GM10248 (cell line): ENCODE measurements at regions not wholly inside any gene's neighbourhood (a gene's known extent, or its start where the extent isn't known, plus 50 kb on each side); places are given as distances from the start of the nearest gene placed in this dataset.

Experiments used
- CTCF ChIA-PET: fragments of 300-600 bp; sonication (Branson Sonifier 250); formaldehyde crosslinking; extraction: SDS; loops from one replicate; lab custom pipeline; 2021; ENCODE audit warnings: antibody characterized with exemption; lab: Yijun Ruan, JAX
- POLR2A ChIA-PET: fragments of 350-650 bp; sonication (Branson Sonifier 250); formaldehyde crosslinking; extraction: SDS; loops from one replicate; lab custom pipeline; 2020; ENCODE audit warnings: antibody characterized with exemption; lab: Yijun Ruan, JAX
- DNase-seq: peaks from one replicate; pipeline ENCODE4 v3.0.0; 2012; ENCODE audit errors: extremely low spot score
- TF ChIP-seq, protein P1 (sequence below): IDR thresholded peaks from 2 replicates; pipeline ENCODE4 v1.5.1; 2012; ENCODE audit warnings: mild to moderate bottlenecking, low read depth; ENCODE audit errors: extremely low read depth, missing control alignments, control extremely low read depth

DNA sequence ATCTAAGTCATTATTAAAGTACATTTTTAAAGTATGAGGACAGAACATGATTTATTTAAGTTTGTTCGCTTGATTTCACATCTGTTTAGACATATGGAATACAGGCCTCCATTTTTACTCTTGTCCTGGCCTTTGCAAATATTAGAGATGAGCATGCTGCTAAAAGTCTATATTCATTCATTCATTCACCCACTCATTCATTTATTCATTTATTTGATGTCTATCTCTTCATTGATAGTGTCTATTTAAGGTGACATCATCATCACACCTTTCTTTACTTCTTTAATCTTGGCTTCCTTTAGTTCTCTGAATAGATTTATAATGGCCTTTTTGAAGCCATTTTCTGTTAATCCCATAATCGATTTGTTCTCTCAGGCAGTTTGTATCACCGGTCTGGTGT is 68.0 kb downstream of the THNSL1 start:
- CTCF ChIA-PET, result interaction anchor here (1.8 to 9.8 kb wide), 2 partner anchors 28 to 467 kb away, joined by 5 to 95 read pairs; no protein-coding TSS in a partner anchor
- POLR2A ChIA-PET, result no interaction called here
- TF ChIP-seq, protein P1, sequence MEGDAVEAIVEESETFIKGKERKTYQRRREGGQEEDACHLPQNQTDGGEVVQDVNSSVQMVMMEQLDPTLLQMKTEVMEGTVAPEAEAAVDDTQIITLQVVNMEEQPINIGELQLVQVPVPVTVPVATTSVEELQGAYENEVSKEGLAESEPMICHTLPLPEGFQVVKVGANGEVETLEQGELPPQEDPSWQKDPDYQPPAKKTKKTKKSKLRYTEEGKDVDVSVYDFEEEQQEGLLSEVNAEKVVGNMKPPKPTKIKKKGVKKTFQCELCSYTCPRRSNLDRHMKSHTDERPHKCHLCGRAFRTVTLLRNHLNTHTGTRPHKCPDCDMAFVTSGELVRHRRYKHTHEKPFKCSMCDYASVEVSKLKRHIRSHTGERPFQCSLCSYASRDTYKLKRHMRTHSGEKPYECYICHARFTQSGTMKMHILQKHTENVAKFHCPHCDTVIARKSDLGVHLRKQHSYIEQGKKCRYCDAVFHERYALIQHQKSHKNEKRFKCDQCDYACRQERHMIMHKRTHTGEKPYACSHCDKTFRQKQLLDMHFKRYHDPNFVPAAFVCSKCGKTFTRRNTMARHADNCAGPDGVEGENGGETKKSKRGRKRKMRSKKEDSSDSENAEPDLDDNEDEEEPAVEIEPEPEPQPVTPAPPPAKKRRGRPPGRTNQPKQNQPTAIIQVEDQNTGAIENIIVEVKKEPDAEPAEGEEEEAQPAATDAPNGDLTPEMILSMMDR, result no peak
- no peak for DNase-seq

DNA sequence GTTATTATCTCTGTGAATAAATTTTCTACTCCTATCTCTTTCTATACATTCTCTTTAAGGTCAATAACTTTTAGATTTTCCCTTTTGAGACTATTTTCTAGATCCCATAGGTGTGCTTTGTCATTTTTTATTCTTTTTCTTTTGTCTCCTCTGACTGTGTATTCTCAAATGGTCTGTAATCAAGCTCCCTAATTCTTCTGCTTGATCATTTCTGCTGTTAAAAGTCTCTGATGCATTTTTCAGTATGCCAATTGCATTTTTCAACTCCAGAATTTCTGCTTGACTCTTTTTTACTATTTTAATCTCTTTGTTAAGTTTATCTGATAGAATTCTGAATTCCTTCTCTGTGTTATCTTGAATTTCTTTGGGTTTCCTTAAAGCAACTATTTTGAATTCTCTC is 78.2 kb downstream of the THNSL1 start:
- no peak for DNase-seq
- CTCF ChIA-PET, result interaction anchor here (1.4 kb wide), 1 partner anchor 12 kb away, joined by 3 read pairs; no protein-coding TSS in a partner anchor
- TF ChIP-seq, protein P1, result no peak
- POLR2A ChIA-PET, result no interaction called here

DNA sequence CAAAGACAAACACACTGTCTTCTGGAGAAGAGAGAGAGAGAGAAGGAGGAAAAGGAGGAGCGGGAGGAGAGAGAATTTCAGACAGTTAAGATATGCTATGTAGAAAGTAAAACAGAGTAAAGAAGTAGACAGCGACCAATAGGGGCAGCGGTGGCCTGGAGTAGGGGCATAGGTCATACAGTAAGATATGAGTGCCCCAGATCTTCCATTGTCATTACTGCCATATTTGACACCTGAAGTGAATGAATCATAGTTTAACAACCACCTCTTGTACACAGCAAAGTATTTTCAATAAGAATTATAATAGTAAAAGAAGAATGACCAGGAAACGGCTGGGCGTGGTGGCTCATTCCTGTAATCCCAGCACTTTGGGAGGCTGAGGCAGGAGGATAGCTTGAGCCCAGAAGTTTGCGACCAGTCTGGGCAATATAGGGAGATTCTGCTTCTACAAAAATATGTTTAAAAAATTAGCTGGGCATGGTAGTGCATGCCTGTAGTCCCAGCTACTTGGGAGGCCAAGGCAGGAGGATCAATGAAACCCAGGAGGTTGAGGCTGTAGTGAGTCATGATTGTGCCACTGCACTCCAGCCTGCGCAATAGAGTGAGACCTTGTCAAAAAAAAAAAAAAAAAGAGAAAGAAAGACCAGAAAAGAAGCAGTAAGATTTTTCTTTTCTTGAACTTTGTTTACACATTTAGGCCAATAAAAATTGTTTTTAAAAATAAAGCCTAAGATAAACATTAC is 77.0 kb upstream of the GPR158 start:
- ChIA-PET CTCF (interaction anchor here (0.7 kb wide), 1 partner anchor 15 kb away, joined by 4 read pairs; no protein-coding TSS in a partner anchor), POLR2A (no interaction called here)
- DNase-seq, result no peak
- TF ChIP-seq, protein P1, result no peak

DNA sequence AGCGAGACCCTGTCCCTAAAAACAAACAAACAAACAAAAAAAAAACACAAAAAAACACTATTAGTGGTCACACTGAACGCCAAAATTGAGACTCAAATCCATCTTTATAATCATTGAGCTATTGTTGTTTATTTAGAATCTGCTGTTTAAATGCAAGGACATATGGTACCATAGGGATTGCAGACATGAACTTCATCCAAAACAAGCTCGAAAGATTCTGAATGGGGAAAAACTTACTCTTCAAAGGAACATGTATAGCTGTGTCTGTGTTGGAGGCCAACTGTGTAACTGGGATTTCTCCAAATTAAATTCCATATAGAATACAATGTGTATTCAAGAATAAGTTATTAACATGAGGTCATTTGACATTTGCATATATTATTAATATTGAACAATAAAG is 74.7 kb upstream of the GPR158 start:
- ChIA-PET POLR2A (no interaction called here), CTCF (interaction anchor here (1.2 to 1.6 kb wide), 2 partner anchors 13 to 18 kb away, joined by 3 to 4 read pairs; no protein-coding TSS in a partner anchor)
- TF ChIP-seq, protein P1, result no peak
- DNase-seq, result no peak

DNA sequence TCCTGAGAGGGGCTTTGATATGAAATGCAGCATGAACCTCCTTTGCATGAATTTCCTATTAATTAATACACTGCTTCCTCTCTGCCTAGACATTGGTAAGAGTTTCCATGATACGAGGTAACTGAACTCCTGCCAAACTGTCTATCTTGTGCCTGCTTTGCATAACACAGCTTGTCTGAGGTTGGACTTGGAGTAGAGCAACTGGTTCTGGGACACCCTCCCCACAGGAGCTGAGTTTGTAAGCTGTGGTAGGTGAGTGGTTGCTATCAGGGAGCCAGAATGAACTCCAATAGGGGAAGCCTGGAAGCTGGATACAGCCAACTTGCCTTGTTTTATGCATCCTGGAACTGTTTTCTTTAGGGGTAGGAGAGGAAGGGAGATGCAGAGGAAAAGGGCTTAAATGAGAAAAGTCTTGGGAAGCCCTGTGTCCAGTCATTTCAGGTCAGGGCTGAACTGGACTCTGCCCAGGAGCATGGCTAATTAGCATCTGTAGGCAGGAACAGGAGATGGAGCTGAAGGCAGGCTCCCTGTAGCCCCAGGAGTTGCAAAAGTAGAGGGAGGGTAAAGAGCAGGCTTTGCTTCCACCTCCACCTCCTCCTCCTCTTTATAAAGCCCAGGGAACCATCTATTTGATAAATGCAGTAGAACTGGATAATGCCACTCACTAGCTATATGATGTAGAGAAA is 73.2 kb upstream of the GPR158 start:
- CTCF ChIA-PET, result interaction anchor here (1.4 to 1.6 kb wide), 2 partner anchors 12 to 21 kb away, joined by 3 to 4 read pairs; no protein-coding TSS in a partner anchor
- POLR2A ChIA-PET, result no interaction called here

DNA sequence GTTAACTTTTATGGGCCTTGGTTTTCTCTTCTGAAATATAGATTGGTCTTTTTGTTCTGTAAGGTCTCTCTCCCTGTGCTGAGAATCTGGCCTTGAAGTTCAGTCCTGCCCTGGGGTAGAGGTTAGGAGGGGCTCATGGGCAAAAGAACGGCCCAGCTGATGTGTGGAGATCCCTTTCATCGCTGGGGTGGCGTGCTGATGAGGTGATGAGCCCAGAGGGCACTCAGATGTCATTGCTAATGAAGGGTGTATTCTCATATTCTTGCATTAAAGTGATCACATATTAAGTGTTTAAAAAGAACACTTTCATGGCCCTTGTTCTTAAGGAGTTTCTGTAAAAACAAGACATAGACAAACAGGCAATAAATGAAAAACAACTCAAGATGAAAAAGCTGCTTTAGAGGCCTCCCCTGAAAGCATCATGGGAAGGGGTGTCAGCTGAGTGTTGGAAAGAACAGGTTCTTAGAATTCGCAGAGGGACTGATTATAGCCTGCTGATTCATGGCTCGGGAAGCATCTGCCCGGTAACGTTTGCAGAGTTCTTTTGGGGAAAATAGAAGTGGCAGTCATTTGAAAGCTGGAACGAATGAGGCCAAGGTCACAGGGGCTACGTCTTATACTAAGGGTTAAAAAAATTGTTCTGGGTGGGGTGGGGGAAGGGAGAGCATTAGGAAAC is 72.5 kb upstream of the GPR158 start:
- TF ChIP-seq, protein P1, result no peak
- DNase-seq, result no peak
- POLR2A ChIA-PET, result no interaction called here
- CTCF ChIA-PET, result interaction anchor here (1.4 to 1.7 kb wide), 2 partner anchors 10 to 22 kb away, joined by 3 to 6 read pairs; no protein-coding TSS in a partner anchor

More for the DNA sequence above, 73.2 kb upstream of the GPR158 start:
- TF ChIP-seq, protein P1, result no peak
- DNase-seq, result no peak
